Loucy (cell line): ENCODE measurements at regions not wholly inside any gene's neighbourhood (a gene's known extent, or its start where the extent isn't known, plus 50 kb on each side); places are given as distances from the start of the nearest gene placed in this dataset.

Experiments used
- H2AFZ ChIP-seq: fragments of 200-600 bp; sonication (generic); 2 replicates; pipeline ENCODE4 v1.6.0; 2016; ENCODE audit warnings: antibody characterized with exemption, mild to moderate bottlenecking, low read length, moderate library complexity
- H3F3A ChIP-seq: fragments of 200-600 bp; 2 replicates; pipeline ENCODE4 v1.6.0; 2016; ENCODE audit warnings: antibody characterized with exemption, low read depth, mild to moderate bottlenecking
- H3K27me3 ChIP-seq: fragments of 200-600 bp; sonication (generic); 2 replicates; pipeline ENCODE4 v1.6.1; 2014; ENCODE audit warnings: low read length, mild to moderate bottlenecking; ENCODE audit not compliant: insufficient read depth, poor library complexity, severe bottlenecking
- H3K36me3 ChIP-seq: fragments of 200-600 bp; sonication (generic); 2 replicates; pipeline ENCODE4 v1.6.1; 2016; ENCODE audit warnings: low read length; ENCODE audit not compliant: insufficient read depth
- H3K4me1 ChIP-seq: fragments of 200-600 bp; sonication (generic); 2 replicates; pipeline ENCODE4 v1.5.1; 2014; ENCODE audit warnings: low read length, mild to moderate bottlenecking; ENCODE audit not compliant: insufficient read depth, poor library complexity, severe bottlenecking
- H3K4me2 ChIP-seq: fragments of 200-600 bp; sonication (generic); 2 replicates; pipeline ENCODE4 v1.6.0; 2014; ENCODE audit warnings: antibody characterized with exemption, low read length, low read depth, mild to moderate bottlenecking; ENCODE audit not compliant: poor library complexity, severe bottlenecking
- H3K4me3 ChIP-seq: fragments of 200-600 bp; sonication (generic); 2 replicates; pipeline ENCODE4 v1.5.1; 2014; ENCODE audit warnings: low read length, mild to moderate bottlenecking, mixed read lengths; ENCODE audit not compliant: poor library complexity, severe bottlenecking
- H3K79me2 ChIP-seq: fragments of 200-600 bp; sonication (generic); 2 replicates; pipeline ENCODE4 v1.6.1; 2014; ENCODE audit warnings: low read length; ENCODE audit not compliant: insufficient read depth
- H3K9ac ChIP-seq: fragments of 200-600 bp; sonication (generic); 2 replicates; pipeline ENCODE4 v1.6.0; 2014; ENCODE audit warnings: mild to moderate bottlenecking, low read depth, low read length, moderate library complexity; ENCODE audit not compliant: poor library complexity, severe bottlenecking
- H3K9me2 ChIP-seq: fragments of 200-600 bp; sonication (generic); replicated peaks from 2 replicates; pipeline ENCODE4 v1.6.1; 2016; ENCODE audit warnings: low read depth, low read length, mixed read lengths
- H3K9me3 ChIP-seq: fragments of 200-600 bp; sonication (generic); 2 replicates; pipeline ENCODE4 v1.6.1; 2014; ENCODE audit warnings: mild to moderate bottlenecking, antibody characterized with exemption, low read length, low read depth; ENCODE audit not compliant: insufficient read depth
- H4K20me1 ChIP-seq: fragments of 200-600 bp; sonication (generic); 2 replicates; pipeline ENCODE4 v1.6.0; 2014; ENCODE audit warnings: antibody characterized with exemption, low read length, mild to moderate bottlenecking; ENCODE audit not compliant: insufficient read depth, poor library complexity, severe bottlenecking
- CTCF ChIP-seq: fragments of 200-600 bp; sonication (generic); conservative IDR thresholded peaks from 2 replicates; pipeline ENCODE4 v1.5.1; 2014; ENCODE audit warnings: mild to moderate bottlenecking, antibody characterized with exemption, low read length
- EZH2phosphoT487 ChIP-seq: fragments of 200-600 bp; IDR thresholded peaks from 2 replicates; pipeline ENCODE4 v1.6.1; 2018; ENCODE audit warnings: antibody characterized with exemption, mild to moderate bottlenecking, moderate library complexity, borderline replicate concordance

- H4K20me1 ChIP-seq: no peaks in the 10 kb centered on the region
- H3K9me3 ChIP-seq: no peaks in the 10 kb centered on the region
- no peaks in the 10 kb centered on the region for H3K4me1 ChIP-seq
- H3F3A ChIP-seq: no peaks in the 10 kb centered on the region
- H3K4me2 ChIP-seq: no peak overlapping the region
- H2AFZ ChIP-seq: no peak overlapping the region
- H3K9ac ChIP-seq: no peak overlapping the region
- no peak overlapping the region for H3K4me3 ChIP-seq
- no peak for TF ChIP-seq EZH2phosphoT487
- TF ChIP-seq CTCF: no peak
- no peaks in the 10 kb centered on the region for H3K79me2 ChIP-seq
- no peaks in the 10 kb centered on the region for H3K36me3 ChIP-seq
- H3K27me3 ChIP-seq: no peaks in the 10 kb centered on the region
- H3K9me2 ChIP-seq: no peaks in the 10 kb centered on the region
These were observed 128.0 kb upstream of the FAM83B start for GRCh38 chr6:54718541-54719023.

- Histone ChIP-seq H3K9ac (no peak overlapping the region), H3K36me3 (no peaks in the 10 kb centered on the region), H3K9me2 (no peaks in the 10 kb centered on the region), H3K9me3 (no peaks in the 10 kb centered on the region), H3K4me3 (no peak overlapping the region), H4K20me1 (no peaks in the 10 kb centered on the region), H3F3A (no peaks in the 10 kb centered on the region), H3K4me1 (no peaks in the 10 kb centered on the region), H3K27me3 (no peaks in the 10 kb centered on the region), H3K4me2 (no peak overlapping the region), H2AFZ (no peak overlapping the region), H3K79me2 (no peaks in the 10 kb centered on the region)
- TF ChIP-seq EZH2phosphoT487 (no peak), CTCF (no peak)
These were observed 127.4 kb upstream of the FAM83B start for GRCh38 chr6:54719131-54719530.

GRCh38 chr6:54719633-54720032 lies 126.9 kb upstream of the FAM83B start:
- no peaks in the 10 kb centered on the region for H3K36me3 ChIP-seq
- H2AFZ ChIP-seq: no peak overlapping the region
- H3K4me1 ChIP-seq: no peaks in the 10 kb centered on the region
- H3K4me3 ChIP-seq: no peak overlapping the region
- TF ChIP-seq EZH2phosphoT487: no peak
- no peak for TF ChIP-seq CTCF
- no peaks in the 10 kb centered on the region for H3K9me3 ChIP-seq
- no peak overlapping the region for H3K4me2 ChIP-seq
- H3K79me2 ChIP-seq: no peaks in the 10 kb centered on the region
- no peak overlapping the region for H3K9ac ChIP-seq
- H3K9me2 ChIP-seq: no peaks in the 10 kb centered on the region
- H3K27me3 ChIP-seq: no peaks in the 10 kb centered on the region
- H3F3A ChIP-seq: no peaks in the 10 kb centered on the region
- H4K20me1 ChIP-seq: no peaks in the 10 kb centered on the region
